SK-N-SH (cell line): ENCODE measurements at regions not wholly inside any gene's neighbourhood (a gene's known extent, or its start where the extent isn't known, plus 50 kb on each side); places are given as distances from the start of the nearest gene placed in this dataset.

Source experiments
- CTCF ChIA-PET: fragments of 300-600, 350-600 bp; formaldehyde crosslinking; extraction: SDS; loops from one replicate; lab custom pipeline; 2021; lab: Yijun Ruan, JAX
- POLR2A ChIA-PET: fragments of 350-600 bp; sonication (Branson Sonifier 250); formaldehyde crosslinking; extraction: SDS; loops from one replicate; lab custom pipeline; 2020; ENCODE audit warnings: antibody characterized with exemption, inconsistent platforms; lab: Yijun Ruan, JAX
- DNase-seq: peaks from one replicate; pipeline ENCODE4 v3.0.0; 2012
- H2AFZ ChIP-seq: fragments of 200-600 bp; sonication (generic); 2 replicates; pipeline ENCODE4 v1.8.1; 2016; ENCODE audit warnings: antibody characterized with exemption, mild to moderate bottlenecking, low read depth
- H3F3A ChIP-seq: fragments of 200-600 bp; sonication (generic); replicated peaks from 2 replicates; pipeline ENCODE3; 2016; ENCODE audit warnings: antibody characterized with exemption, mild to moderate bottlenecking; ENCODE audit not compliant: insufficient read depth
- H3K27ac ChIP-seq, 2 experiments: fragments of 200-500 bp in 1 of 2; fragments of 200-600 bp in 1 of 2; sonication (Bioruptor generic) in 1 of 2; sonication (generic), shearing (Covaris generic) in 1 of 2; 2 replicates each; pipeline versions ENCODE4 v1.5.1 to v1.6.1; 2014 to 2016; ENCODE audit warnings: low read depth in 2 of 2, inconsistent platforms in 1 of 2, low read length in 1 of 2, mild to moderate bottlenecking in 1 of 2, mixed read lengths in 1 of 2
- H3K27me3 ChIP-seq: fragments of 200-600 bp; sonication (generic), shearing (Covaris generic); 2 replicates; pipeline ENCODE4 v1.6.1; 2016; ENCODE audit warnings: mixed run types; ENCODE audit not compliant: insufficient read depth
- H3K36me3 ChIP-seq, 2 experiments: fragments of 200-500 bp in 1 of 2; fragments of 200-600 bp in 1 of 2; sonication (Bioruptor generic) in 1 of 2; sonication (generic) in 1 of 2; replicated peaks in 1 of 2; 2 replicates each; pipeline versions ENCODE3 to v1.5.1; 2014 to 2016; ENCODE audit warnings: low read length in 1 of 2, mild to moderate bottlenecking in 1 of 2; ENCODE audit not compliant: insufficient read depth in 2 of 2, control insufficient read depth in 1 of 2
- H3K4me1 ChIP-seq, 2 experiments: fragments of 200-500 bp in 1 of 2; fragments of 200-600 bp in 1 of 2; sonication (Bioruptor generic) in 1 of 2; sonication (generic), shearing (Covaris generic) in 1 of 2; 2 replicates each; pipeline versions ENCODE4 v1.5.1 to v1.6.1; 2014 to 2016; ENCODE audit warnings: low read depth in 1 of 2, low read length in 1 of 2, mixed run types in 1 of 2; ENCODE audit not compliant: insufficient read depth in 2 of 2, control insufficient read depth in 1 of 2
- H3K4me2 ChIP-seq: fragments of 200-600 bp; sonication (generic), shearing (Covaris generic); 2 replicates; pipeline ENCODE4 v1.6.1; 2017; ENCODE audit warnings: mixed run types
- H3K4me3 ChIP-seq, 2 experiments: fragments of 200-500 bp in 1 of 2; fragments of 200-600 bp in 1 of 2; sonication (Bioruptor generic) in 1 of 2; sonication (generic), shearing (Covaris generic) in 1 of 2; 2 replicates each; pipeline versions ENCODE4 v1.5.1 to v1.8.1; 2014 to 2016; ENCODE audit warnings: low read depth in 2 of 2, inconsistent platforms in 1 of 2, low read length in 1 of 2, mild to moderate bottlenecking in 1 of 2, mixed read lengths in 1 of 2, moderate library complexity in 1 of 2
- H3K79me2 ChIP-seq: fragments of 200-600 bp; sonication (generic); 2 replicates; pipeline ENCODE4 v1.8.1; 2017; ENCODE audit warnings: mild to moderate bottlenecking; ENCODE audit not compliant: insufficient read depth
- H3K9ac ChIP-seq: fragments of 200-600 bp; sonication (generic); 2 replicates; pipeline ENCODE4 v1.6.1; 2017; ENCODE audit warnings: mixed run types
- H3K9me2 ChIP-seq: fragments of 200-600 bp; sonication (generic); 2 replicates; pipeline ENCODE4 v1.6.1; 2017; ENCODE audit warnings: mixed run types
- H3K9me3 ChIP-seq: fragments of 200-600 bp; sonication (generic); 2 replicates; pipeline ENCODE4 v1.6.1; 2017; ENCODE audit warnings: mixed run types, mild to moderate bottlenecking, moderate library complexity
- H4K20me1 ChIP-seq: fragments of 200-600 bp; sonication (generic); 2 replicates; pipeline ENCODE4 v1.6.1; 2017; ENCODE audit warnings: mild to moderate bottlenecking, mixed run types; ENCODE audit not compliant: insufficient read depth
- ELF1 ChIP-seq: IDR thresholded peaks from 2 replicates; pipeline ENCODE4 v1.4.0; 2012
- EZH2phosphoT487 ChIP-seq: fragments of 200-600 bp; sonication (generic); IDR thresholded peaks from 2 replicates; pipeline ENCODE4 v1.6.1; 2017; ENCODE audit warnings: low read depth, mixed run types, mild to moderate bottlenecking, antibody characterized with exemption, moderate library complexity, borderline replicate concordance
- MEF2A ChIP-seq: IDR thresholded peaks from 2 replicates; pipeline ENCODE4 v1.4.0; 2012; ENCODE audit warnings: low read depth, borderline replicate concordance
- MXI1 ChIP-seq: IDR thresholded peaks from 2 replicates; pipeline ENCODE4 v1.6.1; 2012; ENCODE audit warnings: mild to moderate bottlenecking, low read depth, low read length, improper control_type of control experiment
- RAD21 ChIP-seq: IDR thresholded peaks from 2 replicates; pipeline ENCODE4 v1.6.1; 2012; ENCODE audit warnings: mild to moderate bottlenecking, low read length
- RCOR1 ChIP-seq: fragments of 150-350 bp; IDR thresholded peaks from 2 replicates; pipeline ENCODE4 v1.6.1; 2017; ENCODE audit warnings: antibody characterized with exemption, low read length
- RXRA ChIP-seq: IDR thresholded peaks from 2 replicates; pipeline ENCODE4 v1.4.0; 2012; ENCODE audit warnings: low read depth, mild to moderate bottlenecking, borderline replicate concordance
- TCF12 ChIP-seq: IDR thresholded peaks from 2 replicates; pipeline ENCODE4 v1.4.0; 2012
- WGBS: methylation state at CpG from one replicate; pipeline ENCODE4 v1.1.6; 2017; ENCODE audit warnings: low lambda C conversion rate; 5-methylcytosine and 5-hydroxymethylcytosine counted together

DNA sequence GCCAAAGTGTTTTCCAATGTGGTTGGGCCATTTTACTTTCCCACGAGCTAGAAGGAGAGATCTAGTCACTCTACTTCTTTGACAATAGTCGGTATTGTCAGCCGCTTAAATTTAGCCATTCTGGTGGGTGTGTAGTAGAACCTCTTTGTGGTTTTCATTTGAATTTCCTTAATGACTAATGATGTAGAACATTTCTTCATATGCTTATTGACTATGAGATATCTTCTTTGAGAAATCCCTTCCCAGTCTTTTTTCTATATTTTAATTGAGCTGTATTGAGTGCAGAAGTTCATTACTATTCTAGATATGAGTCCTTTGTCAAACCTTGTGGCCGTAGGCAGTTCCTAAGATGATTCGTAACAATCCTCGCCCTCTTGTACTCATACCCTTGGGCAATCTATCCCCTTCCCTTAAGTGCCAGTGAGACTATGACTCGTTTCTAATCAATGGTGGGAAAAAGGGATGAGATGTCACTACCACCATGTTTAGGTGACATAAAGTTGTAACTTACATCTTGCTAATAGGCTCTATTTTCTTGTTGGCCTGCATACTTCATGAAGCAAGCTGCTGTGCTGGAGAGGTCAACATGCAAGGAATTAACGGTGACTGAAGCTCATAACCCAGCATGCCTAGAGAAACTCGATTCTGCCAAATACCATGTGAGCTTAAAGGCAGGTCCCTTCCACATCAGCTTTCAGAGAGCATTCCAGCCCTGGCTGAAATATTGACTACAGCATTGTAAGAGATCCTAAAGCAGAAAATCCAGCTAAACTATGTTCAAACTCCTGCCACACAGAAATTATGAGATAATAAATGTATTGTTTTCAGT, 817.9 kb upstream of the SOX9 start:
- no peaks in the 10 kb centered on the region for H4K20me1 ChIP-seq
- DNase-seq, result no peak
- H3K9me3 ChIP-seq, result no peaks in the 10 kb centered on the region
- H3K4me1 ChIP-seq, result no peaks in the 10 kb centered on the region
- H3K4me3 ChIP-seq, result no peak overlapping the region
- TF ChIP-seq TCF12, result no peak
- TF ChIP-seq RCOR1, result no peak
- TF ChIP-seq ELF1, result no peak
- TF ChIP-seq EZH2phosphoT487, result no peak
- no peak for TF ChIP-seq MXI1
- no peak for TF ChIP-seq MEF2A
- TF ChIP-seq RXRA, result no peak
- TF ChIP-seq, all 33 proteins: peak for 0
- Histone ChIP-seq H3K27ac (no peak overlapping the region), H3K9me2 (no peaks in the 10 kb centered on the region), H3K36me3 (no peaks in the 10 kb centered on the region), H2AFZ (no peak overlapping the region), H3K79me2 (no peaks in the 10 kb centered on the region), H3F3A (no peaks in the 10 kb centered on the region), H3K4me2 (no peak overlapping the region), H3K27me3 (no peaks in the 10 kb centered on the region), H3K9ac (no peak overlapping the region)
- ChIA-PET CTCF (interaction anchor here (0.7 to 1.3 kb wide), 2 partner anchors 10 to 29 kb away, joined by 3 to 4 read pairs; no protein-coding TSS in a partner anchor), POLR2A (no interaction called here)
- WGBS, result 67% methylated on average over 9 of the region's 9 CpGs

- no peak overlapping the region for H3K4me3 ChIP-seq
Measured at GRCh38 chr17:71304498-71305158, 816.2 kb upstream of the SOX9 start.

GRCh38 chr17:71313866-71314265, 807.0 kb upstream of the SOX9 start:
- no peak overlapping the region for H3K4me3 ChIP-seq
- ChIA-PET CTCF (interaction anchor here (1.4 kb wide), 1 partner anchor 13 kb away, joined by 3 read pairs; no protein-coding TSS in a partner anchor), POLR2A (no interaction called here)
- no peak for TF ChIP-seq RAD21
- DNase-seq, result no peak
- H3K79me2 ChIP-seq, result no peaks in the 10 kb centered on the region
- no peaks in the 10 kb centered on the region for H3K9me3 ChIP-seq
- no peaks in the 10 kb centered on the region for H3F3A ChIP-seq
- 53% methylated on average over 3 of the region's 3 CpGs for whole genome bisulfite sequencing
- no peak overlapping the region for H3K27ac ChIP-seq
- H3K9me2 ChIP-seq, result no peaks in the 10 kb centered on the region
- no peak overlapping the region for H2AFZ ChIP-seq
- no peak overlapping the region for H3K4me2 ChIP-seq
- H3K4me1 ChIP-seq, result peaks cover 0 to 7% of the 10 kb centered on the region in 2 experiments; a peak in 1 of 4 replicates
- no peaks in the 10 kb centered on the region for H4K20me1 ChIP-seq
- H3K27me3 ChIP-seq, result no peaks in the 10 kb centered on the region
- H3K9ac ChIP-seq, result no peak overlapping the region
- H3K36me3 ChIP-seq, result no peaks in the 10 kb centered on the region

More at GRCh38 chr17:71304498-71305158, 816.2 kb upstream of the SOX9 start:
- 68% methylated on average over 5 of the region's 5 CpGs for WGBS
- Histone ChIP-seq H3K9me2 (no peaks in the 10 kb centered on the region), H4K20me1 (no peaks in the 10 kb centered on the region), H3K79me2 (no peaks in the 10 kb centered on the region), H3K9me3 (no peaks in the 10 kb centered on the region), H3K27me3 (no peaks in the 10 kb centered on the region), H3K4me2 (no peak overlapping the region), H3K4me1 (no peaks in the 10 kb centered on the region), H3K27ac (no peak overlapping the region), H3K36me3 (no peaks in the 10 kb centered on the region), H3F3A (no peaks in the 10 kb centered on the region), H3K9ac (no peak overlapping the region), H2AFZ (no peak overlapping the region)
- ChIA-PET CTCF (interaction anchor here (1.0 kb wide), 1 partner anchor 45 kb away, joined by 3 read pairs; no protein-coding TSS in a partner anchor), POLR2A (no interaction called here)
- TF ChIP-seq MEF2A (no peak), RCOR1 (no peak)
- DNase-seq, result no peak
